Sigmoid colon (tissue), 4 donors: ENCODE measurements at regions not wholly inside any gene's neighbourhood (a gene's known extent, or its start where the extent isn't known, plus 50 kb on each side); places are given as distances from the start of the nearest gene placed in this dataset.

Experiments used
- CTCF ChIP-seq, 4 experiments: fragments of 450-650 bp in 3 of 4; fragments of 200-600 bp in 1 of 4; IDR thresholded peaks; one replicate each; pipeline ENCODE4 v1.5.1; 2016 to 2019; ENCODE audit warnings: antibody characterized with exemption in 4 of 4, mild to moderate bottlenecking in 3 of 4, moderate library complexity in 2 of 4
- POLR2AphosphoS5 ChIP-seq, 4 donors: sonication (generic); formaldehyde crosslinking; IDR thresholded peaks; one replicate each; pipeline ENCODE4 v1.6.1; 2017; ENCODE audit warnings: antibody characterized with exemption in 4 of 4

GRCh38 chr11:106280036-106280435 is 202.6 kb downstream of the AASDHPPT start:
- TF ChIP-seq POLR2AphosphoS5 (IDR thresholded peaks at IDR 0.05), result no peak
- TF ChIP-seq CTCF (IDR thresholded peaks at IDR 0.05), result no peak
